ENCODE measurements at regions not wholly inside any gene's neighbourhood (a gene's known extent, or its start where the extent isn't known, plus 50 kb on each side); places are given as distances from the start of the nearest gene placed in this dataset.

GRCh38 chr13:80204642-80205041, 136.3 kb downstream of the SPRY2 start:
- H3K27ac ChIP-seq (ENCODE audit: low read depth, low read length): no peak overlapping the region
- H3K36me3 ChIP-seq (ENCODE audit: insufficient read depth, low read length): no peaks in the 10 kb centered on the region
- H3K27me3 ChIP-seq (ENCODE audit: insufficient read depth, low read length): no peaks in the 10 kb centered on the region
- no peaks in the 10 kb centered on the region for H3K79me2 ChIP-seq (ENCODE audit: control insufficient read depth, insufficient read depth, low read length, unreplicated experiment)
- no peak overlapping the region for H2AFZ ChIP-seq (ENCODE audit: low read length, unreplicated experiment)
- no peaks in the 10 kb centered on the region for H3K4me1 ChIP-seq (ENCODE audit: control insufficient read depth, insufficient read depth, low read length, unreplicated experiment)
- H3K4me3 ChIP-seq (ENCODE audit: low read depth, low read length): no peak overlapping the region

- Histone ChIP-seq H3K36me3 (ENCODE audit: insufficient read depth, low read length) (no peaks in the 10 kb centered on the region), H3K27ac (ENCODE audit: low read depth, low read length) (no peak overlapping the region), H2AFZ (ENCODE audit: low read length, unreplicated experiment) (no peak overlapping the region), H3K27me3 (ENCODE audit: insufficient read depth, low read length) (no peaks in the 10 kb centered on the region), H3K4me3 (ENCODE audit: low read depth, low read length) (no peak overlapping the region), H3K79me2 (ENCODE audit: control insufficient read depth, insufficient read depth, low read length, unreplicated experiment) (no peaks in the 10 kb centered on the region), H3K4me1 (ENCODE audit: control insufficient read depth, insufficient read depth, low read length, unreplicated experiment) (no peaks in the 10 kb centered on the region)
These were observed 137.4 kb downstream of the SPRY2 start for GRCh38 chr13:80203496-80203895.

- H3K27ac ChIP-seq (ENCODE audit: low read depth, low read length): no peak overlapping the region
- peaks cover 3% of the 10 kb centered on the region for H3K4me1 ChIP-seq (ENCODE audit: control insufficient read depth, insufficient read depth, low read length, unreplicated experiment)
- no peaks in the 10 kb centered on the region for H3K36me3 ChIP-seq (ENCODE audit: insufficient read depth, low read length)
- no peaks in the 10 kb centered on the region for H3K79me2 ChIP-seq (ENCODE audit: control insufficient read depth, insufficient read depth, low read length, unreplicated experiment)
- H2AFZ ChIP-seq (ENCODE audit: low read length, unreplicated experiment): no peak overlapping the region
- H3K4me3 ChIP-seq (ENCODE audit: low read depth, low read length): no peak overlapping the region
- H3K27me3 ChIP-seq (ENCODE audit: insufficient read depth, low read length): no peaks in the 10 kb centered on the region
These were observed 139.0 kb downstream of the SPRY2 start for GRCh38 chr13:80201694-80202468.

- Histone ChIP-seq H3K27ac (ENCODE audit: low read depth, low read length) (no peak overlapping the region), H3K4me1 (ENCODE audit: control insufficient read depth, insufficient read depth, low read length, unreplicated experiment) (peaks cover 4% of the 10 kb centered on the region), H3K27me3 (ENCODE audit: insufficient read depth, low read length) (no peaks in the 10 kb centered on the region), H2AFZ (ENCODE audit: low read length, unreplicated experiment) (no peak overlapping the region), H3K36me3 (ENCODE audit: insufficient read depth, low read length) (no peaks in the 10 kb centered on the region), H3K4me3 (ENCODE audit: low read depth, low read length) (no peak overlapping the region), H3K79me2 (ENCODE audit: control insufficient read depth, insufficient read depth, low read length, unreplicated experiment) (no peaks in the 10 kb centered on the region)
These were observed 141.2 kb downstream of the SPRY2 start for GRCh38 chr13:80199585-80200292.

GRCh38 chr13:80199067-80199466, 141.9 kb downstream of the SPRY2 start:
- Histone ChIP-seq H2AFZ (ENCODE audit: low read length, unreplicated experiment) (no peak overlapping the region), H3K27me3 (ENCODE audit: insufficient read depth, low read length) (no peaks in the 10 kb centered on the region), H3K36me3 (ENCODE audit: insufficient read depth, low read length) (no peaks in the 10 kb centered on the region), H3K4me3 (ENCODE audit: low read depth, low read length) (no peak overlapping the region), H3K4me1 (ENCODE audit: control insufficient read depth, insufficient read depth, low read length, unreplicated experiment) (peaks cover 4% of the 10 kb centered on the region), H3K79me2 (ENCODE audit: control insufficient read depth, insufficient read depth, low read length, unreplicated experiment) (no peaks in the 10 kb centered on the region), H3K27ac (ENCODE audit: low read depth, low read length) (no peak overlapping the region)

GRCh38 chr13:80196756-80197155, 144.2 kb downstream of the SPRY2 start:
- Histone ChIP-seq H2AFZ (ENCODE audit: low read length, unreplicated experiment) (no peak overlapping the region), H3K79me2 (ENCODE audit: control insufficient read depth, insufficient read depth, low read length, unreplicated experiment) (no peaks in the 10 kb centered on the region), H3K27me3 (ENCODE audit: insufficient read depth, low read length) (no peaks in the 10 kb centered on the region), H3K4me3 (ENCODE audit: low read depth, low read length) (no peak overlapping the region), H3K27ac (ENCODE audit: low read depth, low read length) (no peak overlapping the region), H3K4me1 (ENCODE audit: control insufficient read depth, insufficient read depth, low read length, unreplicated experiment) (peaks cover 4% of the 10 kb centered on the region), H3K36me3 (ENCODE audit: insufficient read depth, low read length) (no peaks in the 10 kb centered on the region)

GRCh38 chr13:80195649-80196048, 145.3 kb downstream of the SPRY2 start:
- peaks cover 4% of the 10 kb centered on the region for H3K4me1 ChIP-seq (ENCODE audit: control insufficient read depth, insufficient read depth, low read length, unreplicated experiment)
- no peaks in the 10 kb centered on the region for H3K36me3 ChIP-seq (ENCODE audit: insufficient read depth, low read length)
- H3K27ac ChIP-seq (ENCODE audit: low read depth, low read length): no peak overlapping the region
- no peak overlapping the region for H2AFZ ChIP-seq (ENCODE audit: low read length, unreplicated experiment)
- H3K27me3 ChIP-seq (ENCODE audit: insufficient read depth, low read length): no peaks in the 10 kb centered on the region
- H3K79me2 ChIP-seq (ENCODE audit: control insufficient read depth, insufficient read depth, low read length, unreplicated experiment): no peaks in the 10 kb centered on the region
- no peak overlapping the region for H3K4me3 ChIP-seq (ENCODE audit: low read depth, low read length)

GRCh38 chr13:80189889-80190597, 150.9 kb downstream of the SPRY2 start:
- H3K4me1 ChIP-seq (ENCODE audit: control insufficient read depth, insufficient read depth, low read length, unreplicated experiment): no peaks in the 10 kb centered on the region
- no peak overlapping the region for H3K27ac ChIP-seq (ENCODE audit: low read depth, low read length)
- H2AFZ ChIP-seq (ENCODE audit: low read length, unreplicated experiment): no peak overlapping the region
- no peaks in the 10 kb centered on the region for H3K36me3 ChIP-seq (ENCODE audit: insufficient read depth, low read length)
- H3K4me3 ChIP-seq (ENCODE audit: low read depth, low read length): no peak overlapping the region
- H3K27me3 ChIP-seq (ENCODE audit: insufficient read depth, low read length): no peaks in the 10 kb centered on the region
- no peaks in the 10 kb centered on the region for H3K79me2 ChIP-seq (ENCODE audit: control insufficient read depth, insufficient read depth, low read length, unreplicated experiment)

- no peaks in the 10 kb centered on the region for H3K36me3 ChIP-seq (ENCODE audit: insufficient read depth, low read length)
- H3K4me3 ChIP-seq (ENCODE audit: low read depth, low read length): no peak overlapping the region
- no peaks in the 10 kb centered on the region for H3K27me3 ChIP-seq (ENCODE audit: insufficient read depth, low read length)
- no peak overlapping the region for H3K27ac ChIP-seq (ENCODE audit: low read depth, low read length)
- H2AFZ ChIP-seq (ENCODE audit: low read length, unreplicated experiment): no peak overlapping the region
- no peaks in the 10 kb centered on the region for H3K4me1 ChIP-seq (ENCODE audit: control insufficient read depth, insufficient read depth, low read length, unreplicated experiment)
- no peaks in the 10 kb centered on the region for H3K79me2 ChIP-seq (ENCODE audit: control insufficient read depth, insufficient read depth, low read length, unreplicated experiment)
These were observed 160.1 kb downstream of the SPRY2 start for GRCh38 chr13:80180740-80181355.

GRCh38 chr13:80177327-80177726, 163.6 kb downstream of the SPRY2 start:
- Histone ChIP-seq H3K4me1 (ENCODE audit: control insufficient read depth, insufficient read depth, low read length, unreplicated experiment) (no peaks in the 10 kb centered on the region), H3K4me3 (ENCODE audit: low read depth, low read length) (no peak overlapping the region), H3K79me2 (ENCODE audit: control insufficient read depth, insufficient read depth, low read length, unreplicated experiment) (no peaks in the 10 kb centered on the region), H3K36me3 (ENCODE audit: insufficient read depth, low read length) (no peaks in the 10 kb centered on the region), H2AFZ (ENCODE audit: low read length, unreplicated experiment) (no peak overlapping the region), H3K27me3 (ENCODE audit: insufficient read depth, low read length) (no peaks in the 10 kb centered on the region), H3K27ac (ENCODE audit: low read depth, low read length) (no peak overlapping the region)
